ENCODE measurements at regions not wholly inside any gene's neighbourhood (a gene's known extent, or its start where the extent isn't known, plus 50 kb on each side); places are given as distances from the start of the nearest gene placed in this dataset.

- TF ChIP-seq CTCF (IDR thresholded peaks at IDR 0.05; ENCODE audit: poor library complexity, severe bottlenecking) (no peak), EZH2 (IDR thresholded peaks at IDR 0.05; ENCODE audit: borderline replicate concordance, insufficient read depth, low read length, poor library complexity, severe bottlenecking) (no peak), EP300 (conservative IDR thresholded peaks at IDR 0.05; ENCODE audit: poor library complexity, severe bottlenecking) (no peak)
These were observed 125.0 kb upstream of the FOXK1 start for GRCh38 chr7:4556868-4557793.

Data from neural cell (in vitro differentiated cells).